Activated CD8-positive, alpha-beta T cell treated with anti-CD3 and anti-CD28 coated beads for 36 hours (primary cell): ENCODE measurements at regions not wholly inside any gene's neighbourhood (a gene's known extent, or its start where the extent isn't known, plus 50 kb on each side); places are given as distances from the start of the nearest gene placed in this dataset.

Experiments used
- ATAC-seq: fragments of 200-7000 bp; cut with Tn5 transposase; one replicate; pipeline ENCODE4 v1.10.0; 2021; ENCODE audit warnings: mild to moderate bottlenecking, moderate library complexity
- CTCF ChIA-PET: fragments of 350-600 bp; sonication (Branson Sonifier 250); formaldehyde crosslinking; loops from one replicate; lab custom pipeline; 2021; ENCODE audit warnings: antibody characterized with exemption; lab: Charles Lee
- POLR2A ChIA-PET: fragments of 350-600 bp; sonication (Branson Sonifier 250); formaldehyde crosslinking; loops from one replicate; lab custom pipeline; 2021; ENCODE audit warnings: antibody characterized with exemption; lab: Charles Lee
- DNase-seq: peaks from one replicate; pipeline ENCODE4 v3.0.0-alpha.2; 2020
- H3K27ac Mint-ChIP-seq: one replicate; pipeline ENCODE4 v1.8.0; 2021; ENCODE audit warnings: mild to moderate bottlenecking, mixed read lengths
- H3K27me3 Mint-ChIP-seq: one replicate; pipeline ENCODE4 v1.8.0; 2021; ENCODE audit warnings: mixed read lengths
- H3K36me3 Mint-ChIP-seq: one replicate; pipeline ENCODE4 v1.8.0; 2021; ENCODE audit warnings: low read depth, mixed read lengths
- H3K4me1 Mint-ChIP-seq: one replicate; pipeline ENCODE4 v1.8.0; 2021; ENCODE audit warnings: low read depth, mixed read lengths
- H3K4me3 Mint-ChIP-seq: one replicate; pipeline ENCODE4 v1.8.0; 2021; ENCODE audit warnings: mild to moderate bottlenecking, moderate library complexity, mixed read lengths
- H3K9me3 Mint-ChIP-seq: one replicate; pipeline ENCODE4 v1.8.0; 2021; ENCODE audit warnings: mixed read lengths
- intact Hi-C: fragments of 100-400 bp; cut with micrococcal nuclease; formaldehyde crosslinking; loops from one replicate; pipeline ENCODE4 v1.10.0; 2022
- TF ChIP-seq, protein P1 (sequence below): fragments of 200-600 bp; IDR thresholded peaks from one replicate; pipeline ENCODE4 v1.8.0; 2022; ENCODE audit warnings: antibody characterized with exemption, mild to moderate bottlenecking

- CTCF ChIA-PET, result no interaction called here
- no peak for DNase-seq
- TF ChIP-seq, protein P1, sequence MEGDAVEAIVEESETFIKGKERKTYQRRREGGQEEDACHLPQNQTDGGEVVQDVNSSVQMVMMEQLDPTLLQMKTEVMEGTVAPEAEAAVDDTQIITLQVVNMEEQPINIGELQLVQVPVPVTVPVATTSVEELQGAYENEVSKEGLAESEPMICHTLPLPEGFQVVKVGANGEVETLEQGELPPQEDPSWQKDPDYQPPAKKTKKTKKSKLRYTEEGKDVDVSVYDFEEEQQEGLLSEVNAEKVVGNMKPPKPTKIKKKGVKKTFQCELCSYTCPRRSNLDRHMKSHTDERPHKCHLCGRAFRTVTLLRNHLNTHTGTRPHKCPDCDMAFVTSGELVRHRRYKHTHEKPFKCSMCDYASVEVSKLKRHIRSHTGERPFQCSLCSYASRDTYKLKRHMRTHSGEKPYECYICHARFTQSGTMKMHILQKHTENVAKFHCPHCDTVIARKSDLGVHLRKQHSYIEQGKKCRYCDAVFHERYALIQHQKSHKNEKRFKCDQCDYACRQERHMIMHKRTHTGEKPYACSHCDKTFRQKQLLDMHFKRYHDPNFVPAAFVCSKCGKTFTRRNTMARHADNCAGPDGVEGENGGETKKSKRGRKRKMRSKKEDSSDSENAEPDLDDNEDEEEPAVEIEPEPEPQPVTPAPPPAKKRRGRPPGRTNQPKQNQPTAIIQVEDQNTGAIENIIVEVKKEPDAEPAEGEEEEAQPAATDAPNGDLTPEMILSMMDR, result no peak
- POLR2A ChIA-PET, result no interaction called here
- Mint-ChIP-seq H3K36me3 (no peaks in the 10 kb centered on the region), H3K9me3 (peaks cover 2% of the 10 kb centered on the region), H3K4me3 (no peak overlapping the region), H3K4me1 (no peaks in the 10 kb centered on the region), H3K27ac (no peak overlapping the region), H3K27me3 (no peaks in the 10 kb centered on the region)
- no peak for ATAC-seq
- intact Hi-C loops, result no loop called here
These were observed 427.0 kb upstream of the EYS start for GRCh38 chr6:66134021-66134420.

DNA sequence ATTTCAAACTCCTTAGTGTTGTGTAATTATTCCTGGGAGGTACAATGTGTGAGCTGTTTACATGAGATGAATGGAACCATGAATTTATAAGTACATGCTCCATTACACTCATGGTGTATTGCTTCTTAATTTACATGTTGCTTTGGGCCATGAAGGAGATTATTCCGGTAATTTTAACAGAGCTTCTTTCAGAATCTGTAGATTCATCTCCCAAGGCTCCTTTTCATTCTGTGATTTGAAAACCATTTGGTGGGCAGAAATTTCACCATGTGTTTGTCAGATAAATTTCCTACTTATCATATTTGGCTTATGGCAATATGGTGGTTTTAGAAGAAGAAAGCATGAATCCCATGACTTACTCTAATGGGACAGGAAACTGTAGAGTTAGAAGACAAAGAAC is 421.6 kb upstream of the EYS start:
- CTCF ChIA-PET, result no interaction called here
- DNase-seq, result no peak
- Mint-ChIP-seq H3K27me3 (no peaks in the 10 kb centered on the region), H3K4me1 (no peaks in the 10 kb centered on the region), H3K4me3 (no peak overlapping the region), H3K27ac (no peak overlapping the region), H3K9me3 (peaks cover 7% of the 10 kb centered on the region), H3K36me3 (no peaks in the 10 kb centered on the region)
- POLR2A ChIA-PET, result no interaction called here
- TF ChIP-seq, protein P1, result no peak
- no peak for ATAC-seq
- intact Hi-C loops, result no loop called here

DNA sequence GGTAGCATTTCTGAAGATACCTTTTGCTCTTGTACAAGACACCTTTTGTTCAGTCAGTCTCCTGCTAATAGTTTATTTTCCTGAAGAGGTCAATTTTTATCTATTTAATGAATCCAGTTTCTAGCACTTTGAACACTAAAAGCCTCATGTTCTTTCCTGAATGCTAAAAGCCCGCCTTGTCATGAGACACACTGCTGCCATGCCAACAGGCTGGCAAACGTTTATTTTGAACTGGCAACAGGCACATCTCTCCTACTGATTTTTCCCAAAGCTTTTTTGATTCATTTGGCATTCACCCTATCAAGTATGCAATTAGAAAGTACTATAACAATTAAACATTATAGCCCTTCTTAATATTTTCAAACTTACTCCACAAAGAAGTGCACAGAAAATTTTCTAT is 421.2 kb upstream of the EYS start:
- Mint-ChIP-seq H3K36me3 (no peaks in the 10 kb centered on the region), H3K9me3 (peaks cover 7% of the 10 kb centered on the region)
- POLR2A ChIA-PET, result no interaction called here

GRCh38 chr6:66127061-66127460 is 420.0 kb upstream of the EYS start:
- ChIA-PET CTCF (no interaction called here), POLR2A (no interaction called here)
- H3K36me3 Mint-ChIP-seq, result no peaks in the 10 kb centered on the region
- no peak for DNase-seq
- H3K9me3 Mint-ChIP-seq, result peaks cover 9% of the 10 kb centered on the region
- no peak for ATAC-seq
- no peaks in the 10 kb centered on the region for H3K4me1 Mint-ChIP-seq
- intact Hi-C loops, result no loop called here
- H3K27me3 Mint-ChIP-seq, result no peaks in the 10 kb centered on the region
- TF ChIP-seq, protein P1, result no peak
- no peak overlapping the region for H3K27ac Mint-ChIP-seq
- H3K4me3 Mint-ChIP-seq, result no peak overlapping the region

More for the DNA sequence above, 421.2 kb upstream of the EYS start:
- intact Hi-C loops, result no loop called here
- TF ChIP-seq, protein P1, result no peak
- Mint-ChIP-seq H3K27me3 (no peaks in the 10 kb centered on the region), H3K27ac (no peak overlapping the region), H3K4me1 (no peaks in the 10 kb centered on the region), H3K4me3 (no peak overlapping the region)
- no peak for DNase-seq
- CTCF ChIA-PET, result no interaction called here
- no peak for ATAC-seq

DNA sequence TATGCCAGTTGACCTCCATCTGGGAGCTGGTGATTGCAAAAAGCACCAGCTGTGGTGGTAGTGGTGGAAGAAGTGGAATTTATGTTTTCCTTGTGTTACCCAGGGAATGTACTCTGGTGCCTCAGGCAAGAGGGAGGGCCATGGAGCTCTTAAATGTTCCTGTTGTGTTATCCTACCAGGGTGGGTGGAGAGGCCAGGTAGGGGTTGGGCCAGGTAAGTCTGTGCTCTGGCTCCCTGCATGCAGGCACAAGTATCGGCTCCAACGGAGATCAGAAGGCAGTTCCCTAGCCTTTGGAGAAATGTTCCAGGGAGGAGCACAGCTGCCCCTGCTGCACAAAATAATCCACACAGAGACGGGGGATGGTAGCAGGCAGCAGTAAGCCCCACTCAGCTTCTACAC is 419.3 kb upstream of the EYS start:
- no peak overlapping the region for H3K4me3 Mint-ChIP-seq
- ATAC-seq, result no peak
- H3K36me3 Mint-ChIP-seq, result no peaks in the 10 kb centered on the region
- peaks cover 14% of the 10 kb centered on the region for H3K9me3 Mint-ChIP-seq
- H3K27me3 Mint-ChIP-seq, result no peaks in the 10 kb centered on the region
- no peak for DNase-seq
- ChIA-PET CTCF (no interaction called here), POLR2A (no interaction called here)
- intact Hi-C loops, result no loop called here
- TF ChIP-seq, protein P1, result no peak
- H3K27ac Mint-ChIP-seq, result no peak overlapping the region
- H3K4me1 Mint-ChIP-seq, result no peaks in the 10 kb centered on the region
